GM12892 (cell line): ENCODE measurements at regions not wholly inside any gene's neighbourhood (a gene's known extent, or its start where the extent isn't known, plus 50 kb on each side); places are given as distances from the start of the nearest gene placed in this dataset.

Experiments used
- POLR2A ChIP-seq: IDR thresholded peaks from 2 replicates; pipeline ENCODE4 v1.6.1; 2011; ENCODE audit warnings: low read depth, low read length, control low read depth
- POLR2AphosphoS5 ChIP-seq: IDR thresholded peaks from 2 replicates; pipeline ENCODE4 v1.6.1; 2011; ENCODE audit warnings: low read depth, low read length, control low read depth
- TAF1 ChIP-seq: IDR thresholded peaks from 2 replicates; pipeline ENCODE4 v1.6.1; 2011; ENCODE audit warnings: low read depth, mild to moderate bottlenecking, control low read depth, low read length, borderline replicate concordance

DNA sequence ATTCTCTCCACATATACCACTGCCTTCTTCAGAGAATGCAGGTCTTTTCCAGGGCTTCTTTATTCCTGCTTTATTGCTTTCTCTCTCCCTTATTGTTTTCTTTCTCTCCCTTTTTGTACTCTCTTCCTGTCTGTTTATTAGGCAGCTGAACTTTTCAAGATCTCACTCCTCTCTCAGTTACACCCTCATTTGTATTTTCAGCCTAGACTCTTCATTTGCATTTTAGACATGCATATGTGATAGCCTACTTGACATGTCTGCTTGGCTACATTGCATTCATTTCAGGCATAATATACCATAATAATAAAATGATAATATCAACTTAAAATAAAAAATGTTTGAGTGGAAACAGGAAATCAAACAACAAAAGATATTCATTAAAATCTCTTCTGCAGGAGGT, 377.9 kb upstream of the TNC start:
- no peak for TF ChIP-seq TAF1
- TF ChIP-seq POLR2A = no peak
- no peak for TF ChIP-seq POLR2AphosphoS5
